ENCODE measurements at regions not wholly inside any gene's neighbourhood (a gene's known extent, or its start where the extent isn't known, plus 50 kb on each side); places are given as distances from the start of the nearest gene placed in this dataset.
"Not testable (repeated sequence)": the region's sequence is repeated elsewhere in the genome, so short reads cannot be mapped to it uniquely, and the experiment has no call there.

DNA sequence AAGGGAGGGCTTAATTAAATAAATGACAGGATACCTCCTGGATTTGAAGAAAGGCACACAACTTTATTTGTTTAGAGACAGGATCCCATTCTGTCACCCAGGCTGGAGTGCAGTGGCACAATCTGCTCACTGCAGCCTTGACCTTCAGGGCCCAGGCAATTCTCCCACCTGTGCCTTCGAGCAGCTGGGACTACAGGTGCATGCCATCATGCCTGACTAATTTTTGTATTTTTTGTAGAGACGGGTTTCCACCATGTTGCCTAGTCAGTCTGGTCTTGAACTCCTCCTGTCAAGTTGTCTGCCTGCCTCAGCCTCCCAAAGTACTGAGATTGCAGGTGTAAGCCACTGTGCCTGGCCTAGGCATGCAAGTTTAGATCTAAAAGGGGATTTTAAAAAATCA, 272.7 kb upstream of the MBL2 start:
- H3K27me3 ChIP-seq = no peaks in the 10 kb centered on the region
- H3K36me3 ChIP-seq = no peaks in the 10 kb centered on the region
- WGBS, 2 donors = 43 to 47% methylated on average over 2 of the region's 2 CpGs
- TF ChIP-seq, protein P1, sequence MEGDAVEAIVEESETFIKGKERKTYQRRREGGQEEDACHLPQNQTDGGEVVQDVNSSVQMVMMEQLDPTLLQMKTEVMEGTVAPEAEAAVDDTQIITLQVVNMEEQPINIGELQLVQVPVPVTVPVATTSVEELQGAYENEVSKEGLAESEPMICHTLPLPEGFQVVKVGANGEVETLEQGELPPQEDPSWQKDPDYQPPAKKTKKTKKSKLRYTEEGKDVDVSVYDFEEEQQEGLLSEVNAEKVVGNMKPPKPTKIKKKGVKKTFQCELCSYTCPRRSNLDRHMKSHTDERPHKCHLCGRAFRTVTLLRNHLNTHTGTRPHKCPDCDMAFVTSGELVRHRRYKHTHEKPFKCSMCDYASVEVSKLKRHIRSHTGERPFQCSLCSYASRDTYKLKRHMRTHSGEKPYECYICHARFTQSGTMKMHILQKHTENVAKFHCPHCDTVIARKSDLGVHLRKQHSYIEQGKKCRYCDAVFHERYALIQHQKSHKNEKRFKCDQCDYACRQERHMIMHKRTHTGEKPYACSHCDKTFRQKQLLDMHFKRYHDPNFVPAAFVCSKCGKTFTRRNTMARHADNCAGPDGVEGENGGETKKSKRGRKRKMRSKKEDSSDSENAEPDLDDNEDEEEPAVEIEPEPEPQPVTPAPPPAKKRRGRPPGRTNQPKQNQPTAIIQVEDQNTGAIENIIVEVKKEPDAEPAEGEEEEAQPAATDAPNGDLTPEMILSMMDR (IDR thresholded peaks at IDR 0.05) = no peak
- no peak for TF ChIP-seq POLR2A (IDR thresholded peaks at IDR 0.05)
- H3K9me3 ChIP-seq = no peaks in the 10 kb centered on the region
- H3K27ac ChIP-seq = no peak overlapping the region
- H3K4me1 ChIP-seq = no peaks in the 10 kb centered on the region
- intact Hi-C loops (cut with DNase I) = no loop called here
- DNase-seq = no peak
- no peak overlapping the region for H3K4me3 ChIP-seq

DNA sequence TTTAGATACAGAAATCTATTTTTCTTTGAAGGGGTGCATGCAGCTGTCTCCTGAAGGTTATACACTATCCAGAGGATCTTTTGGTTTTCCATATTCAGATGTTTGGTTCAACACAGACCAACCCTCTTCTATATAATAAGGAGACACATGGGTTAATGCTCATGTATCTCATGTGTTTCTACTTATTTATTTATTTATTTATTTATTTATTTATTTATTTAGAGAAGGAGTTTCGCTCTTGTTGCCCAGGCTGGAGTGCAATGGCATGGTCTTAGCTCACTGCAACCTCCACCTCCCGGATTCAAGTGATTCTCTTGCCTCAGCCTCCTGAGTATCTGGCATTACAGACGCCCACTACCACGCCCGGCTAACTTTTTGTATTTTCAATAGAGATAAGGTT, 263.2 kb upstream of the MBL2 start:
- H3K9me3 ChIP-seq; H3K27ac ChIP-seq; DNase-seq; H3K4me1 ChIP-seq; H3K36me3 ChIP-seq; intact Hi-C loops (cut with DNase I); H3K27me3 ChIP-seq; H3K4me3 ChIP-seq: not testable (repeated sequence)
- 50 to 87% methylated on average over 2 to 5 of the region's 5 CpGs for WGBS, 2 donors

DNA sequence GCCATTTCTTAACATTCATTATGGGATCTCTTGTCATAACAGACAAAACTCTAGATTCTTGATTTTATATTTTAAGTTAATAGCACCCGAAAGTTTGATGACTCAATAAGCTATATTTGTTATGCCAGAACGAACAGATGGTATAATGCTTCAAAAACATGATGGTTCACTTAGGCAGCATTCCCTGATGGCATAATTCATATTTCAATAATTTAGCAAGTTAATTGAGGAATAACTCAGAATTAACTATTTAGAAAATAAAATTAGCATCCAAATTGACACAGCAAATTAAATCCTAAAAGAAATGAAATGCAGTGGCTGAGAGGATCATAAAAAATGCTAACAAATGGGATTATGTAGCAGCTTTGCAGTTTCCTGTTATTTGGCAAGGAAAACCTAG, 260.8 kb upstream of the MBL2 start:
- no peak for DNase-seq
- no peak overlapping the region for H3K27ac ChIP-seq
- WGBS, 2 donors = 64 to 66% methylated on average over 2 of the region's 2 CpGs
- no peaks in the 10 kb centered on the region for H3K27me3 ChIP-seq
- TF ChIP-seq, protein P1 (IDR thresholded peaks at IDR 0.05) = no peak
- no peak for TF ChIP-seq POLR2A (IDR thresholded peaks at IDR 0.05)
- H3K36me3 ChIP-seq = no peaks in the 10 kb centered on the region
- H3K4me3 ChIP-seq = no peak overlapping the region
- H3K9me3 ChIP-seq = no peaks in the 10 kb centered on the region
- intact Hi-C loops (cut with DNase I) = no loop called here
- peaks cover 0 to 17% (median 7%) of the 10 kb centered on the region in 3 donors for H3K4me1 ChIP-seq

DNA sequence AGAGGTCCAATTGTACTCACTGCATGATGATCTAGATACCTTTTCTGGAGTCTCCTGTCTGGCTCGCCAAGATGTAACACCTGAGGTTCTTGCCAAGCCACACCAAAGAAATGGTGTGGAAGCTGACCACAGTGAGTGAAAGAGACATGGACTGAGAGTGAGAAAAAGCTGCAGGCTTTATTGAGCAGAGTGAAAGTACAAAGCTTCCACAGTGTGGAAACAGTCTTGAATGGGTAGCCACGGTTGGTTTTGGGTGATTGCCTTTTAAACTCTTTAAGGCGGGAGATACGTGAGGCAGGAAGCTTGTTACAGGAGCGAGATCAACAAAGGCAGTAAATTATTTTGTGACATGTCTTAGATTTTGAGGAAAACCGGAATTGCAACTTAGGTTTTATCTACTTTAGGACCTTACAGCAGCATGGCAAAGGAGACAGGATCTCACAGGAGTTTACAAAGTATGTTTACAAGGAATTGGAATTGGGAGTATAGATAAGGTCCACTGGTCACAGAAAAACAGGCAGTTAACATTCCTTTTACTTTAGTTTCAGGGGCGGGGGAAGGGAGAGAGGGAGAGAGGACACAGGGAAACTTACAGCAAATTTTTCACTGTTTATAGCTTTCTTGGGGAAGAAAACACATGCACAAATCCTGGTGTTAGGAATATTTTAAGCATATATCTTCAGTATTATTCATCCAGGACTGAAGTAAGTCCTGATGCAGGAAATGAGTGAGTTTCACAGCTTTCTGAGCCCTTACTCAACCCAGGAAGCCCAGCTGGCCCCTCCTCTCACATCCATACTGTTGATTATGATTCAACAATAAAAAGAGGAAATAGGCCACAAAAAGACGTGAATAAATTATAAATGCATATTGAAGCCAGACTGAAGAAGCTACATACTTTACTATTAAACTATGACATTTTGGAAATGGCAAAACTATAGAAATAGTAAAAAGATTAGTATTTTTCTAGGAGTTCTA, 257.6 kb upstream of the MBL2 start:
- peak overlapping the region in 1 of 4 donors; percentile 44 for H3K27ac ChIP-seq
- peaks cover 0 to 26% (median 7%) of the 10 kb centered on the region in 3 donors for H3K4me1 ChIP-seq
- H3K36me3 ChIP-seq; intact Hi-C loops (cut with DNase I); H3K4me3 ChIP-seq; H3K9me3 ChIP-seq; H3K27me3 ChIP-seq; DNase-seq: not testable (repeated sequence)
- WGBS, 2 donors = 21 to 27% methylated on average over 8 of the region's 8 CpGs

DNA sequence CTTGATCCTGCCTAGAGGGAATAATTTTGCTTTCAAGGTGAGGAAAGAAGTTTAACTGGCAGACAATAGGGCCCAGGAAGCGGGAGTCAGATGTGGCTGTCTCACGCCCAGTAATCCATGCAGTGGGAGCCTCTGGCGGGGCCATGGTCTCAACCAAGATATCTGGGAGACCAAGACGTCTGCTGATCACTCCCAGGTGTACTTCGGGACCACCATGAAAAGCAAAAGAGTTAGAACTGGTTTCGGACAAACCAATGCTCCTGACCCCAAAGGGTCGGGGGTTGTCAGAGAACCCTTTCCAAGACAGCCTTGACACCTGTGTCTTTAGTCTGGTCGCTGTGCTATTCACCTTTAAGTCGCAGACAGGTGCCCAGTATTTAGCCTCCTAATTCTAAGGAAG, 256.9 kb upstream of the MBL2 start:
- no peaks in the 10 kb centered on the region for H3K27me3 ChIP-seq
- no peak for TF ChIP-seq POLR2A (IDR thresholded peaks at IDR 0.05)
- TF ChIP-seq, protein P1 (IDR thresholded peaks at IDR 0.05) = no peak
- no peak for DNase-seq
- no peak overlapping the region for H3K27ac ChIP-seq
- intact Hi-C loops (cut with DNase I) = no loop called here
- no peaks in the 10 kb centered on the region for H3K36me3 ChIP-seq
- H3K4me3 ChIP-seq = no peak overlapping the region
- 80 to 81% methylated on average over 8 of the region's 9 CpGs for WGBS, 2 donors
- peaks cover 0 to 33% (median 7%) of the 10 kb centered on the region in 3 donors for H3K4me1 ChIP-seq
- no peaks in the 10 kb centered on the region for H3K9me3 ChIP-seq

DNA sequence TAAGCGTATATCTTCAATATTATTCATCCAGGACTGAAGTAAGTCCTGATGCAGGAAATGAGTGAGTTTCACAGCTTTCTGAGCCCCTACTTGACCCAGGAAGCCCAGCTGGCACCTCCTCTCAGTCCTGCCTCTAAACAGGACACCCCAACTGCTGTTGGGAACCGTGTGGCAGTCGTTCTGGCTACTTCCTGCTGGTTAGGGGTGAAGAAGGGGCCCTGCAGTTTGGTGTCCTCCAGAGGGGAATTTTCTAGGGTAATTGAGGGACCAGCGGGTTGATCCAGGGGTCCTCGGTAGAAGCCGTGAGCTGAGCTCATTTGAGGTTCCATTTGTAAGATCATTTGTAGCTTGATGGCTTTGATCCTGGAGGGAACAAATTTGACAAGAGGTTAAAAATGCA, 253.2 kb upstream of the MBL2 start:
- intact Hi-C loops (cut with DNase I) = not testable (repeated sequence)

More for the DNA sequence above, 253.2 kb upstream of the MBL2 start:
- not testable (repeated sequence) for H3K36me3 ChIP-seq, H3K9me3 ChIP-seq, H3K27ac ChIP-seq, DNase-seq, H3K27me3 ChIP-seq, H3K4me3 ChIP-seq
- WGBS, 2 donors = 0% methylated on average over 1 of the region's 6 CpGs; no CpG with 5 or more reads in 1 of the 2 donors
- peaks cover 0 to 36% (median 7%) of the 10 kb centered on the region in 3 donors for H3K4me1 ChIP-seq

Data from esophagus squamous epithelium (tissue), 5 donors.